HG02798 (cell line): ENCODE measurements at regions not wholly inside any gene's neighbourhood (a gene's known extent, or its start where the extent isn't known, plus 50 kb on each side); places are given as distances from the start of the nearest gene placed in this dataset.
"Not testable (repeated sequence)": the region's sequence is repeated elsewhere in the genome, so short reads cannot be mapped to it uniquely, and the experiment has no call there.

Source experiments
- ATAC-seq: cut with Tn5 transposase; IDR thresholded peaks from one replicate; pipeline ENCODE4 v1.9.1; 2021; ENCODE audit warnings: mild to moderate bottlenecking; ENCODE audit not compliant: unreplicated experiment, poor library complexity

- no peak for ATAC-seq
These were observed 350.9 kb upstream of the NRSN1 start for GRCh38 chr6:23775127-23775526.

GRCh38 chr6:23783901-23784300, 342.1 kb upstream of the NRSN1 start:
- ATAC-seq, result no peak

- no peak for ATAC-seq
These were observed 341.6 kb upstream of the NRSN1 start for GRCh38 chr6:23784301-23784919.

- no peak for ATAC-seq
These were observed 335.3 kb upstream of the NRSN1 start for GRCh38 chr6:23790756-23791155.

- ATAC-seq, result no peak
These were observed 329.0 kb upstream of the NRSN1 start for GRCh38 chr6:23797041-23797440.

- not testable (repeated sequence) for ATAC-seq
These were observed 321.7 kb upstream of the NRSN1 start for GRCh38 chr6:23804289-23804688.

- ATAC-seq, result not testable (repeated sequence)
These were observed 304.9 kb upstream of the NRSN1 start for GRCh38 chr6:23821141-23821540.

GRCh38 chr6:23823421-23823820, 302.6 kb upstream of the NRSN1 start:
- no peak for ATAC-seq

- ATAC-seq, result no peak
These were observed 299.4 kb upstream of the NRSN1 start for GRCh38 chr6:23826572-23826971.

- no peak for ATAC-seq
These were observed 297.2 kb upstream of the NRSN1 start for GRCh38 chr6:23828861-23829260.

- no peak for ATAC-seq
These were observed 284.9 kb upstream of the NRSN1 start for GRCh38 chr6:23841116-23841515.

GRCh38 chr6:23842760-23843159, 283.3 kb upstream of the NRSN1 start:
- ATAC-seq, result no peak

GRCh38 chr6:23851522-23851921, 274.5 kb upstream of the NRSN1 start:
- no peak for ATAC-seq

- not testable (repeated sequence) for ATAC-seq
These were observed 272.4 kb upstream of the NRSN1 start for GRCh38 chr6:23853566-23854133.

GRCh38 chr6:23854154-23854553, 271.9 kb upstream of the NRSN1 start:
- ATAC-seq, result not testable (repeated sequence)

- ATAC-seq, result no peak
These were observed 270.4 kb upstream of the NRSN1 start for GRCh38 chr6:23855497-23856116.

GRCh38 chr6:23870496-23870895, 255.5 kb upstream of the NRSN1 start:
- ATAC-seq, result no peak

- no peak for ATAC-seq
These were observed 252.9 kb upstream of the NRSN1 start for GRCh38 chr6:23873161-23873560.

- no peak for ATAC-seq
These were observed 251.0 kb upstream of the NRSN1 start for GRCh38 chr6:23875006-23875405.

GRCh38 chr6:23879816-23880215, 246.2 kb upstream of the NRSN1 start:
- no peak for ATAC-seq

- no peak for ATAC-seq
These were observed 235.3 kb upstream of the NRSN1 start for GRCh38 chr6:23890543-23891227.
